HUDEP-2 (cell line): ENCODE measurements at regions not wholly inside any gene's neighbourhood (a gene's known extent, or its start where the extent isn't known, plus 50 kb on each side); places are given as distances from the start of the nearest gene placed in this dataset.
"Not testable (repeated sequence)": the region's sequence is repeated elsewhere in the genome, so short reads cannot be mapped to it uniquely, and the experiment has no call there.

Experiments used
- DNase-seq, 76 experiments: peaks; one replicate each; lab custom pipeline; 2025; ENCODE audit not compliant: unreplicated experiment in 76 of 76; lab: John Stamatoyannopoulos, UW

- DNase-seq: not testable (repeated sequence)
Observed at GRCh38 chr2:111385226-111385957, 264.7 kb downstream of the BCL2L11 start.

- DNase-seq: not testable (repeated sequence)
Observed at GRCh38 chr2:111390605-111391004, 269.9 kb downstream of the BCL2L11 start.

- not testable (repeated sequence) for DNase-seq
Observed at GRCh38 chr2:111395350-111396128, 274.8 kb downstream of the BCL2L11 start.

GRCh38 chr2:111400598-111401253 lies 280.0 kb downstream of the BCL2L11 start:
- DNase-seq: not testable (repeated sequence)

GRCh38 chr2:111401270-111402140 lies 280.8 kb downstream of the BCL2L11 start:
- not testable (repeated sequence) for DNase-seq

- DNase-seq: not testable (repeated sequence)
Observed at GRCh38 chr2:111402450-111402849, 281.7 kb downstream of the BCL2L11 start.

- DNase-seq: not testable (repeated sequence)
Observed at GRCh38 chr2:111403287-111403686, 282.6 kb downstream of the BCL2L11 start.

- DNase-seq: not testable (repeated sequence)
Observed at GRCh38 chr2:111406616-111407015, 285.9 kb downstream of the BCL2L11 start.

GRCh38 chr2:111407632-111408194 lies 287.0 kb downstream of the BCL2L11 start:
- DNase-seq: not testable (repeated sequence)

- DNase-seq: not testable (repeated sequence)
Observed at GRCh38 chr2:111410868-111411406, 290.2 kb downstream of the BCL2L11 start.

GRCh38 chr2:111411867-111412681 lies 291.4 kb downstream of the BCL2L11 start:
- not testable (repeated sequence) for DNase-seq

GRCh38 chr2:111412841-111413650 lies 292.3 kb downstream of the BCL2L11 start:
- not testable (repeated sequence) for DNase-seq

- DNase-seq: not testable (repeated sequence)
Observed at GRCh38 chr2:111413950-111414349, 293.2 kb downstream of the BCL2L11 start.

GRCh38 chr2:111415765-111416743 lies 295.3 kb downstream of the BCL2L11 start:
- DNase-seq: not testable (repeated sequence)

GRCh38 chr2:111417026-111417425 lies 296.3 kb downstream of the BCL2L11 start:
- not testable (repeated sequence) for DNase-seq

- DNase-seq: not testable (repeated sequence)
Observed at GRCh38 chr2:111418091-111418875, 297.6 kb downstream of the BCL2L11 start.
